GM12873 (cell line): ENCODE measurements at regions not wholly inside any gene's neighbourhood (a gene's known extent, or its start where the extent isn't known, plus 50 kb on each side); places are given as distances from the start of the nearest gene placed in this dataset.

Experiments
- TF ChIP-seq, protein P1 (sequence below): IDR thresholded peaks from 2 replicates; pipeline ENCODE4 v1.5.1; 2012; ENCODE audit warnings: low read depth, mild to moderate bottlenecking, moderate library complexity, low read length, control low read depth; ENCODE audit not compliant: insufficient read depth; ENCODE audit errors: missing control alignments

DNA sequence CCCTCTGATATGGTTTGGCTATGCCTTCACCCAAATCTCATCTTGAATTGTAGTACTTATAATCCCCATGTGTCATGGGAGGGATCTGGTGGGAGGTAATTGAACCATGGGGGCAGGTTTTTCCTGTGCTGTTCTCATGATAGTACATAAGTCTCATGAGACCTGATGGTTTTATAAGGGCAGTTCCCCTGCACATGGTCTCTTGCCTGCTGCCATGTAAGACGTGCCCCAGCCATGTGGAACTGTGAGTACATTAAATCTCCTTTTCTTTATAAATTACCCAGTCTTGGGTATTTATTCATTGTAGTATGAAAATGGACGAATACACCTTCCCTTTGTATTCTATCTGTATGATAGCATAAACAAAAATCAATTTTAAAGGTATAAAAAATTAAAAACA lies 333.4 kb upstream of the FBXO33 start:
- TF ChIP-seq, protein P1, sequence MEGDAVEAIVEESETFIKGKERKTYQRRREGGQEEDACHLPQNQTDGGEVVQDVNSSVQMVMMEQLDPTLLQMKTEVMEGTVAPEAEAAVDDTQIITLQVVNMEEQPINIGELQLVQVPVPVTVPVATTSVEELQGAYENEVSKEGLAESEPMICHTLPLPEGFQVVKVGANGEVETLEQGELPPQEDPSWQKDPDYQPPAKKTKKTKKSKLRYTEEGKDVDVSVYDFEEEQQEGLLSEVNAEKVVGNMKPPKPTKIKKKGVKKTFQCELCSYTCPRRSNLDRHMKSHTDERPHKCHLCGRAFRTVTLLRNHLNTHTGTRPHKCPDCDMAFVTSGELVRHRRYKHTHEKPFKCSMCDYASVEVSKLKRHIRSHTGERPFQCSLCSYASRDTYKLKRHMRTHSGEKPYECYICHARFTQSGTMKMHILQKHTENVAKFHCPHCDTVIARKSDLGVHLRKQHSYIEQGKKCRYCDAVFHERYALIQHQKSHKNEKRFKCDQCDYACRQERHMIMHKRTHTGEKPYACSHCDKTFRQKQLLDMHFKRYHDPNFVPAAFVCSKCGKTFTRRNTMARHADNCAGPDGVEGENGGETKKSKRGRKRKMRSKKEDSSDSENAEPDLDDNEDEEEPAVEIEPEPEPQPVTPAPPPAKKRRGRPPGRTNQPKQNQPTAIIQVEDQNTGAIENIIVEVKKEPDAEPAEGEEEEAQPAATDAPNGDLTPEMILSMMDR: no peak

DNA sequence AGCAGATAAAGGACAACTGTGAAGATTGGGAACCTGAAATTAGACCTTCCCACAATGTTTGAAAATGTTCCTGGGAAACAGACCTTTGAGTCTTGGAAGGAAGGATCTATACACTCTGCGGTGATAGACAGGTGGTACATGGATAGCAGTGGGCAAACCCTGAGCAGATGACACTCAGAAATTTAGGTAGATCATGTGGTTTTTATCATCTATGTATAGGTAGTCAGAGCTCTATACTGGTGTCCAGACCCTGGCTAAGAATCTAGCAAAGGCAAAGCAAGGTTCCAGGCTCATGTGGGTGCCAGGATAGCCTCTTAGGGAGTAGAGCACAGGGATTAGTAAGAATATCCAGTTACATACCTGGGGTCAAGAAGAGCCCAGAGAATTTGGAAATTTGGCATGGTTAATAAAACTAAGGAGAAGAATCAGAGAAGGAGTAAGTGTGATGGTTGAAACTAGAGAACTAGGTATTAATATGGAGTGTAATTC lies 331.2 kb upstream of the FBXO33 start:
- TF ChIP-seq, protein P1: no peak

DNA sequence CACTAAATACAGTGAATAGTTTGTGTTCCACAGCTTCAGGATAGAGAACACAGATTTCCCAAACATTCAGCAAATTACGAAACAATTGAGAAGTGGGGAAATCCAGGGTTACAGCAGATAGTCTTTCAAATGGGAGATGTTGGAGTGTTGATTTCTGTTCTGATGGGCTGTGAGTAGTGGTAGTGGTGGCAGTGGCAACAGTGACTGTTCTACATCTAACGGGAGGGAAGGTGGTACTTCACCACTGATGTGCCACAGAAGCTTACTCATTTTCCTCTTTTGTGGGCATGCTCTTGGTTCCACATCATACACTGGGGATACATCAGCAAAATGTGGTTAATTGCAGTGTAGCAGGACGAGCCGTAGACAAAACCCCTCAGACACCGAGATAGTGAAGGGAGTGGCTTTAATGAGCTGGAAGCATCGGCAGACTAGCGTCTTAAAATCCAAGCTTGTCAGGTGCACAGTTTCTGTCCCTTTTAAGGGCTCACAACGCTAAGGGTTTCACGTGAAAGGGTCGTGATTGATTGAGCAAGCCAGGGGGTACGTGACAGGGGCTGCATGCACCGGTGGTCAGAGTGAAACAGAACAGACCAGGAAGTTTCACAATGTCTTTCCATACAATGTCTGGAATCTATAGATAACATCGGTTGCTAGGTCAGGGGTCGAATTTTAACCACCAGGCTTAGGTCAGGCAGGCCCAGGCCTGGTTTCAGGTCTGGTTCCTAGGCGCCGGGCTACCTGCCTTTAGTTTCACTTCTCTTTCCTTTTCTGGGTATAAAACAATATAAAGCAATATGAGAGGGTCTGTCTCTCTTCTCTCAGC lies 330.6 kb upstream of the FBXO33 start:
- TF ChIP-seq, protein P1: no peak

DNA sequence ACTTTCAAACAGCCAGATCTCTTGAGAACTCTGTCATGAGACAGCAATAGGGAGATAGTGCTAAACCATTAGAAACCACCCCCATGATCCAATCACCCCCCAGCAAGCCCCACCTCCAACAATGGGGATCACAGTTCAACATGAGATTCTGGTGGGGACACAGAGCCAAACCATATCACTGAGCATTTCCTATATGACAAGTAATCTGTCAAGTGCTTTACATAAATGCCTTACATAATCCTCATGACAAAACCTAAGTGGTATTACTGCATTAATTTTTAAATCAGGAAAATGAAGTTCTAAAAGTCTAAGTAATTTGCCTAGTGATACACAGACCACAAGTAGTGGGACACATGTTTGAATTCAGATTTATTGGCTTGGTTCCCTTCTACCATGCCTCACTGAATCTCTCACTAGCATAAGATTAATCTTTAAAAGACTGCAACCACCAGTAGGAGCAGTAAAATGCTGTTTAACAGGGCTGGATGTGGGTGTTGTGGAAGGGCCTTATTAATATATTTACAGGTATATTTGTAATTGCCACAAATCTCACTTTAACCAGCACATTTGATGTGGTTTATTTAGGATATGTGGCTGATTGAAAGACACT lies 323.1 kb upstream of the FBXO33 start:
- TF ChIP-seq, protein P1: no peak

DNA sequence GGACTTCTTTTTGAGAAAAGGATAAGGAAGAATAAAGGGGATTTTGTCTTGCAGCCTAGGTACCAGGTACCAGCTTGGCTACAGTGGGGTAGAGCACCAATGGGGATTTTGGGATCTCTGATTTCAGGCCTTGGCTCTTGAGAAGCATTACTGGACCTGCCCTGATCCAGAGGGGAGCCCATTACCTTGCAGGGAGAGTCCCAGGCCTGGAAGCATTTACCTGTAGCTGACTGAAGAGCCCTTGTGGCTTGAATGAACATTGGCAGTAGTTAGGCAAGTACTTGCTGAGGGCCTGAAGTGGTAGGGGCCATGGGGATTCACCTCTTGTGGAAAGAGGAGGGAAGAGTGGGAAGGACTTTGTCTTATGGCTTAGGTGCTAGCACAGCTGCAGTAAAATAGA lies 308.2 kb upstream of the FBXO33 start:
- TF ChIP-seq, protein P1: no peak

DNA sequence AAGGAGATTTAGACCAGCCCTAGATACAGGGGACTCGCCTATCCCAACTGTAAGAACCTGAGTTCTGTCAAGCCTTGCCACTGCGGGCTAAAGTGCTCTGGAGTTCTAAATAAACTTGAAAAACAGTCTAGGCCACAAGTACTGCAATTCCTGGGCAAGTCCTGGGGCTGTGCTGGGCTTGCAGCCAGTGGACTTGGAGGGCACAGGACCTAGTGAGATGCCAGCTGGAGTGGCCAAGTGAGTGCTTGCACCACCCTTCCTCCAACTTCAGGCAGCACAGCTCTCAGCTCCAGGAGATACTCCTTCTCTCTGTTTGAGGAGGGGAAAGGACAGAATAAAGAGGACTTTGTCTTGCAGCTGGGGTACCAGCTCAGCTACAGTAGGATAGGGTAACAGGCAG lies 307.6 kb upstream of the FBXO33 start:
- TF ChIP-seq, protein P1: no peak

DNA sequence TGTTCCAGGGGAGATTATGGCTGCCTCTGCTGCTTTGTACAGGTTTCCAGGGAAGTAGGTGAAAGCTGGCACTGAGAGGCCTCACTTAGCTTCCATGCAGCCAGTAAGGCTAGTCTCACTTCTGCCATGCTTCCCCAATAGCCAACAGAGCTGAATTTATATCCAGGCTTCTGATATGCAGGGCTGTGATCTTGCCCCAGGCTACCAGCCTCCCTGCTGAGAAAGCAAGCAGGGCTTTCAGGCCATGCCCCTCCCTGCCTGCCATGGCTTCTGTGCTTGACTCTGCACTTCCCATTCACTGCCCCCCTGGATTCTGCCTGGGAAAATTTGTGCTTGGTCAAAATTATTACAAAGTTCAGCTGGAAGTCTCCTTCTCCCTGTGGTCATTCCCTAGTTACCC lies 302.1 kb upstream of the FBXO33 start:
- TF ChIP-seq, protein P1: no peak
